GM06990 (cell line): ENCODE measurements at regions not wholly inside any gene's neighbourhood (a gene's known extent, or its start where the extent isn't known, plus 50 kb on each side); places are given as distances from the start of the nearest gene placed in this dataset.

ENCODE experiments used
- DNase-seq: peaks from one replicate; pipeline ENCODE4 v3.0.0-alpha.2; 2011; ENCODE audit not compliant: insufficient read length; ENCODE audit errors: extremely low read depth
- H3K27me3 ChIP-seq: replicated peaks from 2 replicates; pipeline ENCODE4 v1.6.0; 2011; ENCODE audit warnings: low read length; ENCODE audit not compliant: control insufficient read depth, insufficient read depth
- H3K36me3 ChIP-seq: 2 replicates; pipeline ENCODE4 v1.5.1; 2011; ENCODE audit warnings: low read length; ENCODE audit not compliant: control insufficient read depth, insufficient read depth
- H3K4me3 ChIP-seq: replicated peaks from 2 replicates; pipeline ENCODE4 v1.5.1; 2011; ENCODE audit warnings: low read depth, mild to moderate bottlenecking, control low read depth, low read length
- TF ChIP-seq, protein P1 (sequence below): IDR thresholded peaks from 2 replicates; pipeline ENCODE4 v1.5.1; 2011; ENCODE audit warnings: low read length, control low read depth, mild to moderate bottlenecking, inconsistent platforms; ENCODE audit not compliant: insufficient read depth, poor library complexity, severe bottlenecking

DNA sequence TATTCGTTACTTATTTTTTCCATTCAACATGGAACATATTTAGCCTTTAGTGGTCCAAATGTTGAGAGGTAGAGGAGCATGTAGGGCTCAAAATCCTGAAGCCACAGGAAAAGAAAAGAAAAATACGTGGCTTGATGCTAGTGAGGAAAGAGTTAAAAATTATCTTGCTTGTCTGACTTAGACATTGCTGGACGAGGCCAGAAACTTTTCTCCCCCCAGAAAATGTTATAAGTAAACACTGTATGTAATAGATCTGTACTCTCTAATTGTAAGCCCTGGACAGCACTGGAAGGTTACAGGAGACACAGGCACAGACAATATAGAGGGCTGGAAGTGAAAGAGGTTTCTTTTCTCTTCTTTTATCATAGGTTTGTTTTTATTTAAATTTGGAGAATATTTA, 165.6 kb downstream of the ZFP64 start:
- TF ChIP-seq, protein P1, sequence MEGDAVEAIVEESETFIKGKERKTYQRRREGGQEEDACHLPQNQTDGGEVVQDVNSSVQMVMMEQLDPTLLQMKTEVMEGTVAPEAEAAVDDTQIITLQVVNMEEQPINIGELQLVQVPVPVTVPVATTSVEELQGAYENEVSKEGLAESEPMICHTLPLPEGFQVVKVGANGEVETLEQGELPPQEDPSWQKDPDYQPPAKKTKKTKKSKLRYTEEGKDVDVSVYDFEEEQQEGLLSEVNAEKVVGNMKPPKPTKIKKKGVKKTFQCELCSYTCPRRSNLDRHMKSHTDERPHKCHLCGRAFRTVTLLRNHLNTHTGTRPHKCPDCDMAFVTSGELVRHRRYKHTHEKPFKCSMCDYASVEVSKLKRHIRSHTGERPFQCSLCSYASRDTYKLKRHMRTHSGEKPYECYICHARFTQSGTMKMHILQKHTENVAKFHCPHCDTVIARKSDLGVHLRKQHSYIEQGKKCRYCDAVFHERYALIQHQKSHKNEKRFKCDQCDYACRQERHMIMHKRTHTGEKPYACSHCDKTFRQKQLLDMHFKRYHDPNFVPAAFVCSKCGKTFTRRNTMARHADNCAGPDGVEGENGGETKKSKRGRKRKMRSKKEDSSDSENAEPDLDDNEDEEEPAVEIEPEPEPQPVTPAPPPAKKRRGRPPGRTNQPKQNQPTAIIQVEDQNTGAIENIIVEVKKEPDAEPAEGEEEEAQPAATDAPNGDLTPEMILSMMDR = no peak
- DNase-seq = no peak
- no peak overlapping the region for H3K4me3 ChIP-seq
- H3K36me3 ChIP-seq = no peaks in the 10 kb centered on the region
- no peaks in the 10 kb centered on the region for H3K27me3 ChIP-seq

DNA sequence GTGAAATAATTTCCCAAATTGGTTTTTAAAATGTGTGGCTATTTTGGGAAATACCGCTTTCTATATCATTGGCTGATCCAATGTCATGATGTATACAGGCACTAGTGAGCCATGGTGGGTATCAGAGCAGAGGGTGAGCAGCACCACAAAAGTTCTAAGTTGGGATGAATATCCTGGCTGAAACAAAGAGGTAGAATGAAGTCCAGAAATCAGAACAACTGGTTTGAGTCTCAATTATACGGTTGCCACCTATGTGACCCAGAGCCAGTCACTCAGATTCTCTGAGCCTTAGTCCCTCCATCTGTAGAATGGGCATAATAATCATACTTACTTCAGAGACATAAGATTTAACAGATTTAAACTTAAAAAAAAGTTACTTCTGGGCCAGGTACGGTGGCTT, 172.3 kb downstream of the ZFP64 start:
- Histone ChIP-seq H3K36me3 (no peaks in the 10 kb centered on the region), H3K27me3 (no peaks in the 10 kb centered on the region), H3K4me3 (no peak overlapping the region)
- TF ChIP-seq, protein P1 = no peak
- no peak for DNase-seq

DNA sequence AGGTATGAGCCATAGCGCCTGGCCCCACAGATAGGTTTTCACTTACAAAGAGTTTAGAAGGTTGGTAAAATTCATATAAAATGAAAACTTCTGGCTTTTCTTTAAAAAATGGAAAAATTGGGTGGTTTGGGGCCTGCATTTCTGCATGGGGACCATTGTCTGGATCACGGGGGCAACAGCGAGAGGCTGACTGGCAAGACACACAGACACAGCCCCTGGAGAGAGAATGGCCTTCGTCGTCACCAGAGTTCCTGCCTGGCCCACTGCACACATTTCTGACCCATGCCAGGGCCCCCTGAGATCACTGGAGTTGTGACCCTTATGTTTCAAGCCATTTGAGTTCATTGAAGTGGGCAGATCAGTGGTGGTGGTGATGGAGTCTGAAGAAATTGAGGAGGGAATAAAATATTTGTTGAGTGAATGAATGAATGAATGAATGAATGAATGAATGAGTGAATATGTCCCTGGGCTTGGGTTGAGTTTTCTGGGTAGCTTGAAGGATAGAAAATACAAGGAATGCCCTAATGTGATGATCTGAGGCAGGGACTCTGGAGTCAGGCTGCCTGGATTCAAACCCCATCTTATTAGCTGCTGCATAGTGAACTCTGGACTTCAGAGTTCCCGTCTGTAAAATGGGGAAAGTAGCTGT, 173.8 kb downstream of the ZFP64 start:
- TF ChIP-seq, protein P1 = no peak
- H3K36me3 ChIP-seq = no peaks in the 10 kb centered on the region

DNA sequence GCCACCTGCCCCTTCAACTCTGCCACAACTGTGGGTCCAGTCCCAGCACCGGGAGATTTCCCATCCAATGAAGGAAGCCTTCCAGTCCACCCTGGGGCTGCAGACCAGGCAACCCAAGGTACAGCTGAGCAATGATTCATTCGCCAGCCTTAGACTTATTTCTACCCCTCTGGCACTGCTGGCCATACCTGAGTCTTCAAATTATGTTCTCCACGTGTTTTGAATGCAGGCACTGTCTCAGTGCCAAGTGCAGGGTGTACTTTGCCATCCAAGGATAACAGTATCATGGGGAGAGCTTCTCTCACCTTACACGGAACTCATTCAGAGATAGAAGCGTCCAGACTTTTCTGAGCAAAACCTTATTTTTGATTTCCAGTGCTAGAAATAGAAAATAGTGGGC, 175.6 kb downstream of the ZFP64 start:
- Histone ChIP-seq H3K4me3 (no peak overlapping the region), H3K36me3 (no peaks in the 10 kb centered on the region), H3K27me3 (no peaks in the 10 kb centered on the region)
- TF ChIP-seq, protein P1 = no peak
- DNase-seq = no peak

More for the DNA sequence above, 173.8 kb downstream of the ZFP64 start:
- Histone ChIP-seq H3K4me3 (no peak overlapping the region), H3K27me3 (no peaks in the 10 kb centered on the region)
- DNase-seq = no peak

DNA sequence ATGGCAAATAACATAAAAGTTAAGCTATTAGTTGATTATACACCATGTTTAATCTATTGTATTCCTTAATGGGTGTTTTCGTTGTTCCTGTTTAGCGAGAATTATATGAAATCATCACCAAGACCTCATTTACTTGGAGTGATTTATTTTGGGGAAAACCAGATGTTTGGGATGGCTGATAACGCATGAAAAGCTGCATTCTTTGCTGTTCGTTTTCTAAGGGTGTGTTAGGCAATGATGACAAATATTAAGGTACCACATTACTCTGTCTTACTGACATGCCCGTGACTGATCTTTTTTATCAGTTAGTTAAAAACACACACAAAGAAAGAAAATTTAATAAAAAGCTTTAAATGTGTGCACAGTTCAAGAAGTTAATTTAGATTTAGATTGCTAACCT, 176.4 kb downstream of the ZFP64 start:
- no peak overlapping the region for H3K4me3 ChIP-seq
- DNase-seq = no peak
- no peaks in the 10 kb centered on the region for H3K36me3 ChIP-seq
- TF ChIP-seq, protein P1 = no peak
- no peaks in the 10 kb centered on the region for H3K27me3 ChIP-seq

DNA sequence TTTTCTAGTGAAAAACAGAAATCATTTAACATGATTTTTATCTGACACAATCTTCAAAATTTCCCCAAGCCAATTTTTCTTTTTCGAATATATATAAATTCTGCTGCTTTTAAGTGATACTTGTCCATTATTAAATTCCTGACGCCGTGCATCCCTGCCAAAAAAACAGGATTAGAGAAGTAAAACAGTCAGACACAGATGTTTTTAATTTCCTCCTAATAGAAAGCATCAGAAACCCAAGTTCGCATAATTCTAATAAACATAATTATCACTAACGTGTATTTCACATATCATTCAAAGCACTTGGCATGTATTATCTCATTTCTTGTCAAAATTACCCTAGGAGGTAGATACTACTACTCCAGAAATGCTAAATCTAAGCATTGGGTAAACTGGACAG, 179.5 kb downstream of the ZFP64 start:
- Histone ChIP-seq H3K4me3 (no peak overlapping the region), H3K27me3 (no peaks in the 10 kb centered on the region), H3K36me3 (no peaks in the 10 kb centered on the region)
- no peak for DNase-seq
- TF ChIP-seq, protein P1 = no peak
